ENCODE measurements at regions not wholly inside any gene's neighbourhood (a gene's known extent, or its start where the extent isn't known, plus 50 kb on each side); places are given as distances from the start of the nearest gene placed in this dataset.

DNA sequence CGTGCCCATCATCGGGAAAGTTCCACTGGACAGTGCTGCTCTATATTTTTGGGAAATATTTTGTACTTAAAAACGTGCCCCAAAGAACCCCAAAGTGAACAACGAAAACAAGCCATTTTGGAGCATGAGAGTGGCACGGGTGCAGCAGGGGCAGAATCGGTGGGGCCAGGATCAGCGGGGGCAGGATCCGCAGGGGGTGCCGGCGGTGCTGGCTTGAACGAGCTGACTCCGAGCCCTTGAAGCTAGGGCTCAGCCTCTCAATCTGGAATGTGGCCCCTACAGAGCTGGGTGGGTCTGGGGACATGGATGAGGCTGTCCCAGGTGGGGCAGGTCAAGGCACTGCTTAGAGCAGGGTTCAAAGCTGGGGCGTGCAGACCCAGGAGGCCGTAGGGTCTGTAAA lies 104.7 kb upstream of the COL5A1 start:
- no peak for TF ChIP-seq POLR2A (IDR thresholded peaks at IDR 0.05)
- no peak for TF ChIP-seq CTCF (IDR thresholded peaks at IDR 0.05)
